NCI-H1417 (cell line): ENCODE measurements at regions not wholly inside any gene's neighbourhood (a gene's known extent, or its start where the extent isn't known, plus 50 kb on each side); places are given as distances from the start of the nearest gene placed in this dataset.

Experiments
- DNase-seq, 3 experiments: peaks; one replicate each; lab custom pipeline; 2025; lab: John Stamatoyannopoulos, UW

DNA sequence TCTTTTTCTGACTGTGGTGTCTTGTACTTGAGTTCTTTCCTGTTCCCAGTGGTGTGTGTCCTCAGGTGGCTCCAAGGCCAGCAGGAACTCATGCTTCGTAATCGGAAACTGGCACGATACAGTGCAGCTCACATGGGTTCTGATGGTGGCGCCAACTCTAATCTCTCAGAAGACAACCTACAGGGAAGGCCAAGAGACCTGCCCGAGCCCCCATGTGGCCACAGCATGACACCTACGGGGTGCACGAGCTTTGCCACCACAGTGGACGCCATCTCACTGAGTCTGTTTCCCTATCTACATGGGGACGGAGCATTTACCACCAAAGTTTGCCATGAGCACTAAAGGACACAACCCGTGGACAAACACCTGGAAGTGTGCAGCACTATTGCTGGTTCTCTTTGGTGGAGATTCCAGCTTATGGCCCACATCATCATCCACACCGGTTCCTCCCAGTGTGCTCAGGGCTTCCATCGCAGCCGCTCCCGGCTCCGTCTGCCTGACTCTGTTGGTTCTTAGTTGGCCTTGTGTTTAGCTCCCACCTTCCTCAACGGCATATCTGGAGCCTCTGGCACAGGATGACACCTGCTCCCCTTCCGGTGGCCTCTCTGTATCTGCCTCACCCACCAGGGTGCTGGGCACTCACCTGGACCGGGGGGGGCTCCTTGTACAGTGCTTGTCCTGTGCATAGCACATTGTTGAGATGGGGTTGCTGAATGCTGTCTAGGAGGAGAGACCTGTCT is 586.6 kb upstream of the MKI67 start:
- DNase-seq: no peak

GRCh38 chr10:128713471-128713870 is 587.2 kb upstream of the MKI67 start:
- no peak for DNase-seq

- DNase-seq: no peak
These were observed 587.8 kb upstream of the MKI67 start for GRCh38 chr10:128713874-128714570.

- DNase-seq: no peak
These were observed 588.6 kb upstream of the MKI67 start for GRCh38 chr10:128714644-128715415.

DNA sequence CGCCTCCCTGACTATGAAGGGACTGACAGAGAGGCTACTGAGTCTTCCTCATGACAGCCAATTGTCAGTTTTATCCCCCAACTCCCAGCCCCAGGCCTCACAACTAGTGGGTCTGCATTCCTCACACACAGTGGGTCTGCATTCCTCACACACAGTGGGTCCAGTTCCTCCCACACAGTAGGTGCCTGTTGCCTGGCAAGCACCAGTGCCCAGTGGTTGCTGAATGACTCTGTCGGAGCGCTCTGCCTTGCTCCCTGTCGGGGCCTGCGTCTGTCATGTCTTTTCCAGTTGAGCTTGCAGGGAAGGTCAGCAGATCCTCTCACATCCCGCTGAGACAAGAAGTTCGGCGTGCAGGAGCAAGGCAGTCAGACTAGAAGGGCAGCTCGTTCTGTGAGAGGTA is 590.0 kb upstream of the MKI67 start:
- no peak for DNase-seq

- DNase-seq: peak in 1 of 3 experiments; percentile 0
These were observed 595.8 kb upstream of the MKI67 start for GRCh38 chr10:128721963-128722445.

DNA sequence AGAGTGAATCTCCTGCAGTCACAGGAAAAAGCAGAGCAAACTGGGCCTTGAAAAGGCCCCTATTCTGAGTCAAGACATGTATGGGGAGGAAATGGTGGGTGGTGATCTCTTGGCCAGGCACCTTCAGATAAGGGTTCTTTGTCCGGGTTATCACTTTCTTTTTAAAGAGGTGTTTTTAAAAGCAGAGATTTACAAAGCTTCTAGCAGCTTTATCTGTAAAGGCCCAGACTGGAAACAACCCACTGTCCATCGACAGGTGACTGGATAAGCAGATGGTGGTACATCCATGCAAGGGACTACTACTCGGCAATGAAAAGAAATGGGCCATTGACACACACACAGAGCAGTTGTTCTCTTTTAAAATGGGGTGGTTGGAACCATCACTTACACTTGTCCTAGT is 596.7 kb upstream of the MKI67 start:
- DNase-seq: no peak

DNA sequence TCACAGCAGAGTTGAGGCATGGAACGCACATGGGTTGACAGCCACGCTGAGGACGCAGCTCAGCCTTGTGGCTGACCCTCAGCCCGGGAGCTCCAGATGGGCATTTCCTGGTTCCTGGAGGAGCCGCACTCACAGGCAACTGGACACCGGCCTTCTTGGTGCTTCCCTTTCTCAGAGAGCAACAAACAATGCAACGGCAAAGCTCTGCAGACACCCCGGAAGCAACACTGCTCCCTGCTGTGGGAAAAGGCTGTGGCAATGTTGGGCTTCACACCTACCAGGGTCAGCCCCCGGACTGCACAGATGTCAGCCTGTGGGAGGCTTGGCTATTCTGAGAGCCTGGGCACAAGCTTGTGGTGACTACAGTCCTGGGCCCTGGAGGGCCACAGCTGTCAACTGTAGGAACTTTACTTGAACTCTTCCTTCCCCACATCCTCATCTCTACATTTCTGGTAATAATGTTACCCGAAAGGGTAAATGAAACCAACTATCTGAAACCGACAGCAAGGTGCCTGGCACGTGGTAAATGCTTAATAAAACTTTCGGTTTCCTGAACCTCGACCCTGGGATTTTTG is 597.5 kb upstream of the MKI67 start:
- no peak for DNase-seq

GRCh38 chr10:128725531-128725930 is 599.3 kb upstream of the MKI67 start:
- DNase-seq: no peak

- no peak for DNase-seq
These were observed 600.9 kb upstream of the MKI67 start for GRCh38 chr10:128727114-128727513.

GRCh38 chr10:128729910-128730420 is 603.7 kb upstream of the MKI67 start:
- no peak for DNase-seq

DNA sequence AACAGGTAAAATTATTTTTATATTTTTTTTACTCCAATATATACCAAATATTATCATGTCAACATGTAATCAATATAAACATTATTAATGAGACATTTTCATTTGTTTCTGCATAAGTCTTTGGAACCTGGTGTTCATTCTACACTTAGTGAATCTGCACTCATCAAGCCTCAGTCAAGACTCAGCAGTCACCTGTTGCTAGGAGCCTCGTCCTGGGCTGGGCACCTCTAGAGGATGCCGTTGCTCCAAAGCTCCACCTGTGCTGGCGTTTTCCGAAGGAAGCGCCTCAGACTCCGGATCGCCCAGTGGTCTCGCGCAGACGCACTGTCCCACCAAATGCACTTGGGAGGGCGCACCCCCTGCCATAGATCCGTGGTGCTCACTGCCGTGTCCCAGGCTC is 604.7 kb upstream of the MKI67 start:
- DNase-seq: no peak

- no peak for DNase-seq
These were observed 607.9 kb upstream of the MKI67 start for GRCh38 chr10:128734161-128734560.

GRCh38 chr10:128734734-128735133 is 608.5 kb upstream of the MKI67 start:
- DNase-seq: no peak

DNA sequence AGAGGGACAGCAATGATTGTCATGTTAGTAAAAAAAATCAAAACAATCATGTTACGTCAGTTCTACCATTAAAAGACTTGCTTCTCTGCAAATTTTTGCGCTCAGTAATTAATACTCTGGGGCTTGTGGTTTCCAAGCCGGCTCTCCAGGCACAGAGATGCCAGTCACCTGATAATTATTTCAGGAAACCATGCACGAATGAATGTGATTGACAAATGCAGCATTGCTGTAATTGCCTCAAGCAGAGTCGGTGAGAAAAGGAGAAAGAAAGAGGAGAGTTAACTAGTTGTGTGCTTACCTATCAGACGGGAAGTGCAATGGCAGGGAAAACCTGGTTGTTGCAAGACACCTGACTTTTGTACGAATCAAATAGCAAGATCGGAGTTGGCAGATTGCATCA is 609.8 kb upstream of the MKI67 start:
- DNase-seq: no peak

GRCh38 chr10:128738386-128738915 is 612.2 kb upstream of the MKI67 start:
- DNase-seq: no peak

DNA sequence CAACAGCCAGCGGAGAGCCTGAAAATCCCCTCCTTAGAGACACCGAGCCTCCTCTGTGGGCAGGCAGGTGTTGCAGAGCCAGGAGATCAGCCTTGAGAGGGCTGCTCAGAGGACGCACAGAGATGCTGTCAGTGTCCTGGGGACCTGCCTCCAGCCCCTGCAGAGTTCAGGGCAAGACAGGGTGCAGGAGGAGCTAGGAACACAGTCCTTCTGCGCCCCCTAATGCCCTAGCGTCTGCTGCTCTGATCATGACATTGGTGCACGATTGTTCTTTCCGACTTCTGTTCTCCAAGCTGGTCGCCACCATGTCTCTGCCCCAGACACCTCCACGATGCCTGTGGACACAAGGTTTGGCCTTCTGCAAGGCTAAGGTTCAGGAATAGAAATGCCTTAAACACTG is 613.7 kb upstream of the MKI67 start:
- no peak for DNase-seq

DNA sequence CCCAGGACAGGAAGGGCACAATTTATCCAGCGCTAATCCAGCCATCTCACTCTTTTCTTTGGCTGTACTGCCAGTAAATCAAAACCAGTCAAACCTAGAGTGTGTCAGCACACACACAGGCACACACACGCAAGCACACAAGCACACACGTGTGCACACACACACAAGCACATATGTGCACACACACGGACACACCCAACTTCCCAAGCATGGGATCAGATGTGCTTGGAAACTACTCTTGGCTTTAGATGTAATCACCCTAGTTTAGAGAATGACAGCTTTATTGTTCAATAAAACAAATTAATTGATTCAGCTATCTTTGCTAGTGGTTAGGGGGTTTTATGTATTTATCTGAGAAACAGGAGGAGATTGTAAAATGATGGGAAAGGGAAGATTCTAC is 615.0 kb upstream of the MKI67 start:
- no peak for DNase-seq

- no peak for DNase-seq
These were observed 615.5 kb upstream of the MKI67 start for GRCh38 chr10:128741680-128742079.

- DNase-seq: no peak
These were observed 617.9 kb upstream of the MKI67 start for GRCh38 chr10:128744092-128744491.

DNA sequence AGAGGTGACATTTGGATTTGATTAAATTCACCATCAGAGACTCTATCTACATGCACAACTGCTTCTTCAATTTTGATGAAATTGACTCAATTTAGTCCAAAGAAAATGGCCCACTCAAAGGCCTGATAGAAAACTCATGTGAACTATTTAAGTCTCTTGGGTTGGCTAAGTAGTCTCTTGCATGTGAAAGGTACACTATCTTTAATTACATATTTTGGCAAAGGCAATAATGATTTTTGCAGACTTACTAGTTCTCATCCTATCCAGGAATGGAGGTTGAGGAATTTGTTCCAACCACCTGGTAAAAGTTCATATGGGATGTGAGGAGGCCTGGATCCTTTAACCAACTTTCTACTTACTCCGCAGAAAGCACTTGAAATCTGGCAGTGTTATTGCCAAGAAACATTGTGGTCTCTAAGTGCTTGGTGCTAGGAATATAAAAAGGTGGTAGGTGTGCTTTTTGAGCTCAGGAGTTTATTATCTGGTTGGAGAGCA is 618.6 kb upstream of the MKI67 start:
- DNase-seq: no peak
